Midbrain (tissue), 1 donor: ENCODE measurements at regions not wholly inside any gene's neighbourhood (a gene's known extent, or its start where the extent isn't known, plus 50 kb on each side); places are given as distances from the start of the nearest gene placed in this dataset.

Experiments used
- DNase-seq: peaks from one replicate; lab custom pipeline; 2025; lab: John Stamatoyannopoulos, UW

- no peak for DNase-seq
These were observed 344.4 kb upstream of the PROX1 start for GRCh38 chr1:213643360-213643759.

GRCh38 chr1:213647864-213648650 is 339.7 kb upstream of the PROX1 start:
- no peak for DNase-seq

- no peak for DNase-seq
These were observed 338.4 kb upstream of the PROX1 start for GRCh38 chr1:213649373-213649772.

GRCh38 chr1:213650603-213651002 is 337.2 kb upstream of the PROX1 start:
- DNase-seq, result no peak

GRCh38 chr1:213651077-213651476 is 336.7 kb upstream of the PROX1 start:
- DNase-seq, result no peak

GRCh38 chr1:213652109-213652508 is 335.7 kb upstream of the PROX1 start:
- DNase-seq, result no peak

- DNase-seq, result no peak
These were observed 331.7 kb upstream of the PROX1 start for GRCh38 chr1:213656039-213656438.

- DNase-seq, result no peak
These were observed 331.3 kb upstream of the PROX1 start for GRCh38 chr1:213656503-213656902.

- no peak for DNase-seq
These were observed 330.8 kb upstream of the PROX1 start for GRCh38 chr1:213657013-213657412.

- no peak for DNase-seq
These were observed 329.9 kb upstream of the PROX1 start for GRCh38 chr1:213657879-213658278.

GRCh38 chr1:213658457-213658856 is 329.3 kb upstream of the PROX1 start:
- DNase-seq, result no peak

- DNase-seq, result no peak
These were observed 327.9 kb upstream of the PROX1 start for GRCh38 chr1:213659580-213660547.

GRCh38 chr1:213661302-213661701 is 326.5 kb upstream of the PROX1 start:
- DNase-seq, result no peak

GRCh38 chr1:213666113-213666512 is 321.7 kb upstream of the PROX1 start:
- no peak for DNase-seq

- no peak for DNase-seq
These were observed 320.9 kb upstream of the PROX1 start for GRCh38 chr1:213666922-213667321.

GRCh38 chr1:213669512-213669911 is 318.3 kb upstream of the PROX1 start:
- no peak for DNase-seq

GRCh38 chr1:213669964-213670691 is 317.6 kb upstream of the PROX1 start:
- DNase-seq, result no peak

- no peak for DNase-seq
These were observed 317.1 kb upstream of the PROX1 start for GRCh38 chr1:213670692-213671023.

GRCh38 chr1:213675043-213675442 is 312.7 kb upstream of the PROX1 start:
- DNase-seq, result no peak

GRCh38 chr1:213676736-213677135 is 311.0 kb upstream of the PROX1 start:
- DNase-seq, result no peak

GRCh38 chr1:213678348-213678747 is 309.4 kb upstream of the PROX1 start:
- DNase-seq, result no peak

GRCh38 chr1:213678753-213679152 is 309.0 kb upstream of the PROX1 start:
- DNase-seq, result no peak
